ENCODE measurements at regions not wholly inside any gene's neighbourhood (a gene's known extent, or its start where the extent isn't known, plus 50 kb on each side); places are given as distances from the start of the nearest gene placed in this dataset.
"Not testable (repeated sequence)": the region's sequence is repeated elsewhere in the genome, so short reads cannot be mapped to it uniquely, and the experiment has no call there.

- intact Hi-C loops (cut with DNase I), result no loop called here
- DNase-seq, result no peak
- Histone ChIP-seq H3K27me3 (no peaks in the 10 kb centered on the region), H3K36me3 (no peaks in the 10 kb centered on the region), H3K9me3 (no peaks in the 10 kb centered on the region), H3K4me1 (peaks cover 17 to 21% of the 10 kb centered on the region in 2 donors), H3K27ac (no peak overlapping the region), H3K4me3 (no peak overlapping the region)
- no peak for TF ChIP-seq CTCF (IDR thresholded peaks at IDR 0.05)
- no peak for ATAC-seq
Observed at GRCh38 chr20:23294671-23295070, 55.9 kb upstream of the NXT1 start.

GRCh38 chr20:23294166-23294565 is 56.4 kb upstream of the NXT1 start:
- Histone ChIP-seq H3K27ac (no peak overlapping the region), H3K4me1 (peaks cover 17 to 22% of the 10 kb centered on the region in 2 donors)
- DNase-seq, result no peak

GRCh38 chr20:23293689-23294088 is 56.9 kb upstream of the NXT1 start:
- ATAC-seq, result no peak
- no peak overlapping the region for H3K4me3 ChIP-seq
- peaks cover 17 to 22% of the 10 kb centered on the region in 2 donors for H3K4me1 ChIP-seq
- H3K27ac ChIP-seq, result peak overlapping the region in 1 of 2 donors; percentile 41
- no peaks in the 10 kb centered on the region for H3K27me3 ChIP-seq
- no peaks in the 10 kb centered on the region for H3K9me3 ChIP-seq
- intact Hi-C loops (cut with DNase I), result no loop called here
- peak in 1 of 4 donors; percentile 10 for DNase-seq
- H3K36me3 ChIP-seq, result no peaks in the 10 kb centered on the region
- no peak for TF ChIP-seq CTCF (IDR thresholded peaks at IDR 0.05)

More at GRCh38 chr20:23294166-23294565, 56.4 kb upstream of the NXT1 start:
- H3K4me3 ChIP-seq, result no peak overlapping the region
- intact Hi-C loops (cut with DNase I), result no loop called here
- H3K27me3 ChIP-seq, result no peaks in the 10 kb centered on the region
- ATAC-seq, result no peak
- H3K9me3 ChIP-seq, result no peaks in the 10 kb centered on the region
- no peak for TF ChIP-seq CTCF (IDR thresholded peaks at IDR 0.05)
- H3K36me3 ChIP-seq, result no peaks in the 10 kb centered on the region

- H3K9me3 ChIP-seq; H3K4me3 ChIP-seq; ATAC-seq; H3K27me3 ChIP-seq; DNase-seq; intact Hi-C loops (cut with DNase I); H3K27ac ChIP-seq; H3K36me3 ChIP-seq: not testable (repeated sequence)
- H3K4me1 ChIP-seq, result peaks cover 17 to 22% of the 10 kb centered on the region in 2 donors
Observed at GRCh38 chr20:23292311-23292710, 58.3 kb upstream of the NXT1 start.

GRCh38 chr20:23291575-23292240 is 58.9 kb upstream of the NXT1 start:
- H3K4me3 ChIP-seq, result no peak overlapping the region
- ATAC-seq (no peak), DNase-seq (no peak)
- no peaks in the 10 kb centered on the region for H3K36me3 ChIP-seq
- H3K9me3 ChIP-seq, result no peaks in the 10 kb centered on the region
- intact Hi-C loops (cut with DNase I), result no loop called here
- H3K27ac ChIP-seq, result no peak overlapping the region
- TF ChIP-seq CTCF (IDR thresholded peaks at IDR 0.05), result no peak
- peaks cover 11 to 18% of the 10 kb centered on the region in 2 donors for H3K4me1 ChIP-seq
- no peaks in the 10 kb centered on the region for H3K27me3 ChIP-seq
